ENCODE measurements at regions not wholly inside any gene's neighbourhood (a gene's known extent, or its start where the extent isn't known, plus 50 kb on each side); places are given as distances from the start of the nearest gene placed in this dataset.

DNA sequence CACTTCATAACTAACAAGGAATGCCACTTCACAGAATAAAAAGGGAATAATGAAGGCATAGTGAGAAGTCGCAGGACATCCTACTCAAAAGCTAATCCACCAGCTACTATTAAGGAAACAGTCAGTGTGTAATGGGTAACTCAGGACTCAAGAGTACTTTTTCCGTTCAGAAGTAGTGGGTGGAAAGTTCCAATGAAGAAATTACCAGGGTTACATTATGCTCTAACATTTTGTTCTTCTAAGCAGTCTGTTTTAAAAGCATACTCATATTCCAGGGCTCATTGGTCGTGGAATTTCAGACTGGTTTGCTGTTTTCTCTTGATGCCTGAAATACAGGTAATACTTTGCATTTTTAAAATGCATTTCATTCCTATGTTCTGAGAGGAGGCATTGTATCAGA is 222.4 kb upstream of the IRS2 start:
- H3K27me3 ChIP-seq (ENCODE audit: insufficient read depth) = no peaks in the 10 kb centered on the region
- H3K36me3 ChIP-seq (ENCODE audit: insufficient read depth) = no peaks in the 10 kb centered on the region
- no peak overlapping the region for H3K4me3 Mint-ChIP-seq
- H3K79me2 ChIP-seq (replicated peaks; ENCODE audit: insufficient read depth) = no peaks in the 10 kb centered on the region
- no peak overlapping the region for H3K4me2 ChIP-seq
- ATAC-seq (no peak), DNase-seq (ENCODE audit: low spot score) (no peak)
- H3K4me1 ChIP-seq (ENCODE audit: insufficient read depth) = no peaks in the 10 kb centered on the region
- no peaks in the 10 kb centered on the region for H3F3A ChIP-seq (replicated peaks; ENCODE audit: low read depth)
- no peak overlapping the region for H3K27ac ChIP-seq (ENCODE audit: low read depth)
- no peak overlapping the region for H2AFZ ChIP-seq
- H3K27ac Mint-ChIP-seq = no peak overlapping the region
- no peak overlapping the region for H3K4me3 ChIP-seq
- TF ChIP-seq, protein P1, sequence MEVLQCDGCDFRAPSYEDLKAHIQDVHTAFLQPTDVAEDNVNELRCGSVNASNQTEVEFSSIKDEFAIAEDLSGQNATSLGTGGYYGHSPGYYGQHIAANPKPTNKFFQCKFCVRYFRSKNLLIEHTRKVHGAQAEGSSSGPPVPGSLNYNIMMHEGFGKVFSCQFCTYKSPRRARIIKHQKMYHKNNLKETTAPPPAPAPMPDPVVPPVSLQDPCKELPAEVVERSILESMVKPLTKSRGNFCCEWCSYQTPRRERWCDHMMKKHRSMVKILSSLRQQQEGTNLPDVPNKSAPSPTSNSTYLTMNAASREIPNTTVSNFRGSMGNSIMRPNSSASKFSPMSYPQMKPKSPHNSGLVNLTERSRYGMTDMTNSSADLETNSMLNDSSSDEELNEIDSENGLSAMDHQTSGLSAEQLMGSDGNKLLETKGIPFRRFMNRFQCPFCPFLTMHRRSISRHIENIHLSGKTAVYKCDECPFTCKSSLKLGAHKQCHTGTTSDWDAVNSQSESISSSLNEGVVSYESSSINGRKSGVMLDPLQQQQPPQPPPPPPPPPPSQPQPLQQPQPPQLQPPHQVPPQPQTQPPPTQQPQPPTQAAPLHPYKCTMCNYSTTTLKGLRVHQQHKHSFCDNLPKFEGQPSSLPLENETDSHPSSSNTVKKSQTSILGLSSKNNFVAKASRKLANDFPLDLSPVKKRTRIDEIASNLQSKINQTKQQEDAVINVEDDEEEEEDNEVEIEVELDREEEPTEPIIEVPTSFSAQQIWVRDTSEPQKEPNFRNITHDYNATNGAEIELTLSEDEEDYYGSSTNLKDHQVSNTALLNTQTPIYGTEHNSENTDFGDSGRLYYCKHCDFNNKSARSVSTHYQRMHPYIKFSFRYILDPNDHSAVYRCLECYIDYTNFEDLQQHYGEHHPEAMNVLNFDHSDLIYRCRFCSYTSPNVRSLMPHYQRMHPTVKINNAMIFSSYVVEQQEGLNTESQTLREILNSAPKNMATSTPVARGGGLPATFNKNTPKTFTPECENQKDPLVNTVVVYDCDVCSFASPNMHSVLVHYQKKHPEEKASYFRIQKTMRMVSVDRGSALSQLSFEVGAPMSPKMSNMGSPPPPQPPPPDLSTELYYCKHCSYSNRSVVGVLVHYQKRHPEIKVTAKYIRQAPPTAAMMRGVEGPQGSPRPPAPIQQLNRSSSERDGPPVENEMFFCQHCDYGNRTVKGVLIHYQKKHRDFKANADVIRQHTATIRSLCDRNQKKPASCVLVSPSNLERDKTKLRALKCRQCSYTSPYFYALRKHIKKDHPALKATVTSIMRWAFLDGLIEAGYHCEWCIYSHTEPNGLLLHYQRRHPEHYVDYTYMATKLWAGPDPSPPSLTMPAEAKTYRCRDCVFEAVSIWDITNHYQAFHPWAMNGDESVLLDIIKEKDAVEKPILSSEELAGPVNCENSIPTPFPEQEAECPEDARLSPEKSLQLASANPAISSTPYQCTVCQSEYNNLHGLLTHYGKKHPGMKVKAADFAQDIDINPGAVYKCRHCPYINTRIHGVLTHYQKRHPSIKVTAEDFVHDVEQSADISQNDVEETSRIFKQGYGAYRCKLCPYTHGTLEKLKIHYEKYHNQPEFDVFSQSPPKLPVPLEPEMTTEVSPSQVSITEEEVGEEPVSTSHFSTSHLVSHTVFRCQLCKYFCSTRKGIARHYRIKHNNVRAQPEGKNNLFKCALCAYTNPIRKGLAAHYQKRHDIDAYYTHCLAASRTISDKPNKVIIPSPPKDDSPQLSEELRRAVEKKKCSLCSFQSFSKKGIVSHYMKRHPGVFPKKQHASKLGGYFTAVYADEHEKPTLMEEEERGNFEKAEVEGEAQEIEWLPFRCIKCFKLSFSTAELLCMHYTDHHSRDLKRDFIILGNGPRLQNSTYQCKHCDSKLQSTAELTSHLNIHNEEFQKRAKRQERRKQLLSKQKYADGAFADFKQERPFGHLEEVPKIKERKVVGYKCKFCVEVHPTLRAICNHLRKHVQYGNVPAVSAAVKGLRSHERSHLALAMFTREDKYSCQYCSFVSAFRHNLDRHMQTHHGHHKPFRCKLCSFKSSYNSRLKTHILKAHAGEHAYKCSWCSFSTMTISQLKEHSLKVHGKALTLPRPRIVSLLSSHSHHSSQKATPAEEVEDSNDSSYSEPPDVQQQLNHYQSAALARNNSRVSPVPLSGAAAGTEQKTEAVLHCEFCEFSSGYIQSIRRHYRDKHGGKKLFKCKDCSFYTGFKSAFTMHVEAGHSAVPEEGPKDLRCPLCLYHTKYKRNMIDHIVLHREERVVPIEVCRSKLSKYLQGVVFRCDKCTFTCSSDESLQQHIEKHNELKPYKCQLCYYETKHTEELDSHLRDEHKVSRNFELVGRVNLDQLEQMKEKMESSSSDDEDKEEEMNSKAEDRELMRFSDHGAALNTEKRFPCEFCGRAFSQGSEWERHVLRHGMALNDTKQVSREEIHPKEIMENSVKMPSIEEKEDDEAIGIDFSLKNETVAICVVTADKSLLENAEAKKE (CRISPR knock-in tag; IDR thresholded peaks at IDR 0.05) = no peak
- TF ChIP-seq, protein P2, sequence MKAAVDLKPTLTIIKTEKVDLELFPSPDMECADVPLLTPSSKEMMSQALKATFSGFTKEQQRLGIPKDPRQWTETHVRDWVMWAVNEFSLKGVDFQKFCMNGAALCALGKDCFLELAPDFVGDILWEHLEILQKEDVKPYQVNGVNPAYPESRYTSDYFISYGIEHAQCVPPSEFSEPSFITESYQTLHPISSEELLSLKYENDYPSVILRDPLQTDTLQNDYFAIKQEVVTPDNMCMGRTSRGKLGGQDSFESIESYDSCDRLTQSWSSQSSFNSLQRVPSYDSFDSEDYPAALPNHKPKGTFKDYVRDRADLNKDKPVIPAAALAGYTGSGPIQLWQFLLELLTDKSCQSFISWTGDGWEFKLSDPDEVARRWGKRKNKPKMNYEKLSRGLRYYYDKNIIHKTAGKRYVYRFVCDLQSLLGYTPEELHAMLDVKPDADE (IDR thresholded peaks at IDR 0.05) = no peak
- TF ChIP-seq ZNF114 (CRISPR knock-in tag; IDR thresholded peaks at IDR 0.05) (no peak), POLR2AphosphoS5 (IDR thresholded peaks at IDR 0.05; ENCODE audit: low read depth) (no peak), JUNB (IDR thresholded peaks at IDR 0.05; ENCODE audit: unreplicated experiment) (no peak), ZNF331 (CRISPR knock-in tag; IDR thresholded peaks at IDR 0.05; ENCODE audit: low read depth) (no peak), NANOG (IDR thresholded peaks at IDR 0.05; ENCODE audit: borderline replicate concordance) (no peak), CREB1 (CRISPR knock-in tag; IDR thresholded peaks at IDR 0.05; ENCODE audit: low read depth) (no peak), STAT1 (IDR thresholded peaks at IDR 0.05; ENCODE audit: unreplicated experiment) (no peak), EZH2phosphoT487 (IDR thresholded peaks at IDR 0.05; ENCODE audit: unreplicated experiment) (no peak), EZH2 (IDR thresholded peaks at IDR 0.05; ENCODE audit: low read depth, unreplicated experiment) (no peak)
- TF ChIP-seq, protein P3, sequence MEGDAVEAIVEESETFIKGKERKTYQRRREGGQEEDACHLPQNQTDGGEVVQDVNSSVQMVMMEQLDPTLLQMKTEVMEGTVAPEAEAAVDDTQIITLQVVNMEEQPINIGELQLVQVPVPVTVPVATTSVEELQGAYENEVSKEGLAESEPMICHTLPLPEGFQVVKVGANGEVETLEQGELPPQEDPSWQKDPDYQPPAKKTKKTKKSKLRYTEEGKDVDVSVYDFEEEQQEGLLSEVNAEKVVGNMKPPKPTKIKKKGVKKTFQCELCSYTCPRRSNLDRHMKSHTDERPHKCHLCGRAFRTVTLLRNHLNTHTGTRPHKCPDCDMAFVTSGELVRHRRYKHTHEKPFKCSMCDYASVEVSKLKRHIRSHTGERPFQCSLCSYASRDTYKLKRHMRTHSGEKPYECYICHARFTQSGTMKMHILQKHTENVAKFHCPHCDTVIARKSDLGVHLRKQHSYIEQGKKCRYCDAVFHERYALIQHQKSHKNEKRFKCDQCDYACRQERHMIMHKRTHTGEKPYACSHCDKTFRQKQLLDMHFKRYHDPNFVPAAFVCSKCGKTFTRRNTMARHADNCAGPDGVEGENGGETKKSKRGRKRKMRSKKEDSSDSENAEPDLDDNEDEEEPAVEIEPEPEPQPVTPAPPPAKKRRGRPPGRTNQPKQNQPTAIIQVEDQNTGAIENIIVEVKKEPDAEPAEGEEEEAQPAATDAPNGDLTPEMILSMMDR (conservative IDR thresholded peaks at IDR 0.05; ENCODE audit: low read depth in 2 of 2) = no peak
- TF ChIP-seq, protein P4, sequence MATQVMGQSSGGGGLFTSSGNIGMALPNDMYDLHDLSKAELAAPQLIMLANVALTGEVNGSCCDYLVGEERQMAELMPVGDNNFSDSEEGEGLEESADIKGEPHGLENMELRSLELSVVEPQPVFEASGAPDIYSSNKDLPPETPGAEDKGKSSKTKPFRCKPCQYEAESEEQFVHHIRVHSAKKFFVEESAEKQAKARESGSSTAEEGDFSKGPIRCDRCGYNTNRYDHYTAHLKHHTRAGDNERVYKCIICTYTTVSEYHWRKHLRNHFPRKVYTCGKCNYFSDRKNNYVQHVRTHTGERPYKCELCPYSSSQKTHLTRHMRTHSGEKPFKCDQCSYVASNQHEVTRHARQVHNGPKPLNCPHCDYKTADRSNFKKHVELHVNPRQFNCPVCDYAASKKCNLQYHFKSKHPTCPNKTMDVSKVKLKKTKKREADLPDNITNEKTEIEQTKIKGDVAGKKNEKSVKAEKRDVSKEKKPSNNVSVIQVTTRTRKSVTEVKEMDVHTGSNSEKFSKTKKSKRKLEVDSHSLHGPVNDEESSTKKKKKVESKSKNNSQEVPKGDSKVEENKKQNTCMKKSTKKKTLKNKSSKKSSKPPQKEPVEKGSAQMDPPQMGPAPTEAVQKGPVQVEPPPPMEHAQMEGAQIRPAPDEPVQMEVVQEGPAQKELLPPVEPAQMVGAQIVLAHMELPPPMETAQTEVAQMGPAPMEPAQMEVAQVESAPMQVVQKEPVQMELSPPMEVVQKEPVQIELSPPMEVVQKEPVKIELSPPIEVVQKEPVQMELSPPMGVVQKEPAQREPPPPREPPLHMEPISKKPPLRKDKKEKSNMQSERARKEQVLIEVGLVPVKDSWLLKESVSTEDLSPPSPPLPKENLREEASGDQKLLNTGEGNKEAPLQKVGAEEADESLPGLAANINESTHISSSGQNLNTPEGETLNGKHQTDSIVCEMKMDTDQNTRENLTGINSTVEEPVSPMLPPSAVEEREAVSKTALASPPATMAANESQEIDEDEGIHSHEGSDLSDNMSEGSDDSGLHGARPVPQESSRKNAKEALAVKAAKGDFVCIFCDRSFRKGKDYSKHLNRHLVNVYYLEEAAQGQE (IDR thresholded peaks at IDR 0.05; ENCODE audit: unreplicated experiment) = no peak
- no peaks in the 10 kb centered on the region for H4K20me1 ChIP-seq (replicated peaks; ENCODE audit: insufficient read depth)
- peaks cover 3% of the 10 kb centered on the region for H3K27me3 Mint-ChIP-seq (ENCODE audit: insufficient read depth, low read depth, poor library complexity)
- H3K36me3 Mint-ChIP-seq (ENCODE audit: low read depth) = no peaks in the 10 kb centered on the region
- H3K4me1 Mint-ChIP-seq = no peaks in the 10 kb centered on the region
- H3K9me2 ChIP-seq (ENCODE audit: insufficient read depth) = peaks cover 13% of the 10 kb centered on the region
- H3K9me3 Mint-ChIP-seq = no peaks in the 10 kb centered on the region
